Karpas-422 (cell line): ENCODE measurements at regions not wholly inside any gene's neighbourhood (a gene's known extent, or its start where the extent isn't known, plus 50 kb on each side); places are given as distances from the start of the nearest gene placed in this dataset.

Source experiments
- DNase-seq: peaks from one replicate; pipeline ENCODE4 v3.0.0-alpha.2; 2015
- H2AFZ ChIP-seq: fragments of 200-600 bp; sonication (generic); 2 replicates; pipeline ENCODE4 v1.6.1; 2014; ENCODE audit warnings: antibody characterized with exemption, low read length, mixed read lengths
- H3K27ac ChIP-seq: fragments of 200-600 bp; sonication (generic); 2 replicates; pipeline ENCODE4 v1.5.1; 2014; ENCODE audit warnings: mild to moderate bottlenecking, low read length, moderate library complexity
- H3K27me3 ChIP-seq: fragments of 200-600 bp; sonication (generic); 2 replicates; pipeline ENCODE4 v1.6.1; 2014; ENCODE audit warnings: low read length, mixed read lengths
- H3K36me3 ChIP-seq: fragments of 200-600 bp; sonication (generic); 2 replicates; pipeline ENCODE4 v1.6.1; 2014; ENCODE audit warnings: low read length, mixed read lengths; ENCODE audit not compliant: insufficient read depth
- H3K4me1 ChIP-seq: fragments of 200-600 bp; sonication (generic); 2 replicates; pipeline ENCODE4 v1.6.1; 2014; ENCODE audit warnings: mild to moderate bottlenecking, low read length, mixed read lengths
- H3K4me2 ChIP-seq: fragments of 200-600 bp; sonication (generic); 2 replicates; pipeline ENCODE4 v1.6.1; 2014; ENCODE audit warnings: low read length, low read depth, mild to moderate bottlenecking; ENCODE audit not compliant: poor library complexity, severe bottlenecking
- H3K4me3 ChIP-seq: fragments of 200-600 bp; sonication (generic); 2 replicates; pipeline ENCODE4 v1.5.1; 2014; ENCODE audit warnings: mild to moderate bottlenecking, antibody characterized with exemption, low read length, mixed read lengths
- H3K79me2 ChIP-seq: fragments of 200-600 bp; sonication (generic); 2 replicates; pipeline ENCODE4 v1.6.1; 2014; ENCODE audit warnings: mild to moderate bottlenecking, low read length, mixed read lengths
- H3K9ac ChIP-seq: fragments of 200-600 bp; sonication (generic); 2 replicates; pipeline ENCODE4 v1.6.0; 2014; ENCODE audit warnings: low read length
- H3K9me2 ChIP-seq: fragments of 200-600 bp; sonication (generic), shearing (Covaris generic); replicated peaks from 2 replicates; pipeline ENCODE4 v1.6.0; 2014; ENCODE audit warnings: mild to moderate bottlenecking, low read length, moderate library complexity; ENCODE audit not compliant: insufficient read depth
- H3K9me3 ChIP-seq: fragments of 300-700, 200-600 bp; sonication (generic); 2 replicates; pipeline ENCODE4 v1.6.1; 2014; ENCODE audit warnings: low read length, mixed read lengths
- H4K20me1 ChIP-seq: fragments of 200-600 bp; sonication (generic); 2 replicates; pipeline ENCODE4 v1.6.1; 2014; ENCODE audit warnings: mild to moderate bottlenecking, antibody characterized with exemption, low read length, low read depth; ENCODE audit not compliant: insufficient read depth

- Histone ChIP-seq H3K9me2 (no peaks in the 10 kb centered on the region), H3K4me1 (no peaks in the 10 kb centered on the region), H3K4me2 (no peak overlapping the region), H3K4me3 (no peak overlapping the region), H3K79me2 (no peaks in the 10 kb centered on the region), H3K9me3 (no peaks in the 10 kb centered on the region), H3K36me3 (no peaks in the 10 kb centered on the region), H3K27me3 (no peaks in the 10 kb centered on the region), H3K27ac (no peak overlapping the region), H2AFZ (no peak overlapping the region), H4K20me1 (no peaks in the 10 kb centered on the region), H3K9ac (no peak overlapping the region)
- no peak for DNase-seq
Measured at GRCh38 chr6:119610754-119611153, 261.2 kb upstream of the MAN1A1 start.

- H3K4me2 ChIP-seq: no peak overlapping the region
- DNase-seq: no peak
- no peak overlapping the region for H3K9ac ChIP-seq
- H3K9me3 ChIP-seq: no peaks in the 10 kb centered on the region
- H3K79me2 ChIP-seq: no peaks in the 10 kb centered on the region
- no peaks in the 10 kb centered on the region for H4K20me1 ChIP-seq
- no peaks in the 10 kb centered on the region for H3K9me2 ChIP-seq
- no peak overlapping the region for H3K4me3 ChIP-seq
- H3K36me3 ChIP-seq: no peaks in the 10 kb centered on the region
- H3K4me1 ChIP-seq: no peaks in the 10 kb centered on the region
- H3K27me3 ChIP-seq: no peaks in the 10 kb centered on the region
- H2AFZ ChIP-seq: no peak overlapping the region
- H3K27ac ChIP-seq: no peak overlapping the region
Measured at GRCh38 chr6:119610265-119610664, 260.7 kb upstream of the MAN1A1 start.

- no peak overlapping the region for H3K9ac ChIP-seq
- H3K27me3 ChIP-seq: no peaks in the 10 kb centered on the region
- H3K36me3 ChIP-seq: no peaks in the 10 kb centered on the region
- H3K9me3 ChIP-seq: no peaks in the 10 kb centered on the region
- no peak overlapping the region for H2AFZ ChIP-seq
- no peaks in the 10 kb centered on the region for H3K4me1 ChIP-seq
- H3K79me2 ChIP-seq: no peaks in the 10 kb centered on the region
- H3K9me2 ChIP-seq: no peaks in the 10 kb centered on the region
- H4K20me1 ChIP-seq: no peaks in the 10 kb centered on the region
- no peak overlapping the region for H3K4me3 ChIP-seq
- no peak for DNase-seq
- no peak overlapping the region for H3K27ac ChIP-seq
- H3K4me2 ChIP-seq: no peak overlapping the region
Measured at GRCh38 chr6:119609865-119610264, 260.3 kb upstream of the MAN1A1 start.

GRCh38 chr6:119608994-119609393, 259.4 kb upstream of the MAN1A1 start:
- Histone ChIP-seq H2AFZ (no peak overlapping the region), H3K4me1 (no peaks in the 10 kb centered on the region), H3K36me3 (no peaks in the 10 kb centered on the region), H3K27ac (no peak overlapping the region), H3K4me2 (no peak overlapping the region), H3K9me3 (no peaks in the 10 kb centered on the region), H3K9ac (no peak overlapping the region), H3K9me2 (no peaks in the 10 kb centered on the region), H4K20me1 (no peaks in the 10 kb centered on the region), H3K79me2 (no peaks in the 10 kb centered on the region), H3K27me3 (no peaks in the 10 kb centered on the region), H3K4me3 (no peak overlapping the region)
- no peak for DNase-seq

- H3K27me3 ChIP-seq: no peaks in the 10 kb centered on the region
- H3K4me2 ChIP-seq: no peak overlapping the region
- H3K9ac ChIP-seq: no peak overlapping the region
- H4K20me1 ChIP-seq: no peaks in the 10 kb centered on the region
- H2AFZ ChIP-seq: no peak overlapping the region
- no peaks in the 10 kb centered on the region for H3K9me2 ChIP-seq
- H3K9me3 ChIP-seq: no peaks in the 10 kb centered on the region
- H3K36me3 ChIP-seq: no peaks in the 10 kb centered on the region
- no peak overlapping the region for H3K27ac ChIP-seq
- no peak overlapping the region for H3K4me3 ChIP-seq
- no peaks in the 10 kb centered on the region for H3K4me1 ChIP-seq
- no peak for DNase-seq
- H3K79me2 ChIP-seq: no peaks in the 10 kb centered on the region
Measured at GRCh38 chr6:119604124-119604523, 254.6 kb upstream of the MAN1A1 start.

GRCh38 chr6:119603501-119603900, 253.9 kb upstream of the MAN1A1 start:
- H3K4me1 ChIP-seq: no peaks in the 10 kb centered on the region
- no peak overlapping the region for H3K9ac ChIP-seq
- H3K27ac ChIP-seq: no peak overlapping the region
- H3K36me3 ChIP-seq: no peaks in the 10 kb centered on the region
- no peaks in the 10 kb centered on the region for H4K20me1 ChIP-seq
- H3K4me3 ChIP-seq: no peak overlapping the region
- H2AFZ ChIP-seq: no peak overlapping the region
- no peak overlapping the region for H3K4me2 ChIP-seq
- H3K27me3 ChIP-seq: no peaks in the 10 kb centered on the region
- H3K9me2 ChIP-seq: no peaks in the 10 kb centered on the region
- H3K79me2 ChIP-seq: no peaks in the 10 kb centered on the region
- no peaks in the 10 kb centered on the region for H3K9me3 ChIP-seq
- DNase-seq: no peak

- Histone ChIP-seq H2AFZ (no peak overlapping the region), H3K9ac (no peak overlapping the region), H4K20me1 (no peaks in the 10 kb centered on the region)
Measured at GRCh38 chr6:119602215-119603178, 252.9 kb upstream of the MAN1A1 start.

GRCh38 chr6:119598883-119599282, 249.3 kb upstream of the MAN1A1 start:
- Histone ChIP-seq H3K36me3 (no peaks in the 10 kb centered on the region), H3K9ac (no peak overlapping the region), H3K9me2 (no peaks in the 10 kb centered on the region), H3K4me1 (no peaks in the 10 kb centered on the region), H3K9me3 (no peaks in the 10 kb centered on the region), H4K20me1 (no peaks in the 10 kb centered on the region), H3K79me2 (no peaks in the 10 kb centered on the region), H3K4me3 (no peak overlapping the region), H3K4me2 (no peak overlapping the region), H3K27me3 (no peaks in the 10 kb centered on the region), H2AFZ (no peak overlapping the region), H3K27ac (no peak overlapping the region)
- DNase-seq: no peak

More at GRCh38 chr6:119602215-119603178, 252.9 kb upstream of the MAN1A1 start:
- Histone ChIP-seq H3K4me2 (no peak overlapping the region), H3K9me3 (no peaks in the 10 kb centered on the region), H3K36me3 (no peaks in the 10 kb centered on the region), H3K4me1 (no peaks in the 10 kb centered on the region), H3K9me2 (no peaks in the 10 kb centered on the region), H3K4me3 (no peak overlapping the region), H3K79me2 (no peaks in the 10 kb centered on the region), H3K27me3 (no peaks in the 10 kb centered on the region), H3K27ac (no peak overlapping the region)
- no peak for DNase-seq
